GM23338 (cell line): ENCODE measurements at regions not wholly inside any gene's neighbourhood (a gene's known extent, or its start where the extent isn't known, plus 50 kb on each side); places are given as distances from the start of the nearest gene placed in this dataset.
"Not testable (repeated sequence)": the region's sequence is repeated elsewhere in the genome, so short reads cannot be mapped to it uniquely, and the experiment has no call there.

Experiments used
- ATAC-seq: fragments of 200-7000 bp; cut with Tn5 transposase; 3 replicates; pipeline ENCODE4 v1.9.1; 2020
- DNase-seq: peaks from one replicate; pipeline ENCODE4 v3.0.0-alpha.2; 2015; ENCODE audit warnings: low spot score
- H2AFZ ChIP-seq: fragments of 200-600 bp; sonication (generic); 2 replicates; pipeline ENCODE4 v1.8.0; 2016; ENCODE audit warnings: antibody characterized with exemption, mild to moderate bottlenecking, moderate library complexity
- H3F3A ChIP-seq: fragments of 200-600 bp; sonication (generic); replicated peaks from 2 replicates; pipeline ENCODE4 v1.8.0; 2017; ENCODE audit warnings: antibody characterized with exemption, mixed run types, low read depth
- H3K27ac ChIP-seq: fragments of 200-600 bp; sonication (generic); 2 replicates; pipeline ENCODE4 v1.6.1; 2016; ENCODE audit warnings: low read depth
- H3K27me3 ChIP-seq: fragments of 200-600 bp; sonication (generic); 2 replicates; pipeline ENCODE4 v1.8.0; 2016; ENCODE audit warnings: mild to moderate bottlenecking, mixed run types, moderate library complexity; ENCODE audit not compliant: insufficient read depth
- H3K36me3 ChIP-seq: fragments of 200-600 bp; sonication (generic); 2 replicates; pipeline ENCODE4 v1.8.0; 2016; ENCODE audit warnings: mild to moderate bottlenecking; ENCODE audit not compliant: insufficient read depth
- H3K4me1 ChIP-seq: fragments of 200-600 bp; sonication (generic); 2 replicates; pipeline ENCODE4 v1.8.0; 2016; ENCODE audit warnings: mild to moderate bottlenecking, moderate library complexity; ENCODE audit not compliant: insufficient read depth
- H3K4me2 ChIP-seq: fragments of 200-600 bp; sonication (generic); 2 replicates; pipeline ENCODE4 v1.7.1; 2017; ENCODE audit warnings: mixed run types
- H3K4me3 ChIP-seq: fragments of 200-600 bp; sonication (generic); 2 replicates; pipeline ENCODE4 v1.6.1; 2016; ENCODE audit warnings: mixed run types
- H3K79me2 ChIP-seq: fragments of 200-600 bp; sonication (generic); replicated peaks from 2 replicates; pipeline ENCODE4 v1.8.0; 2017; ENCODE audit warnings: mild to moderate bottlenecking; ENCODE audit not compliant: insufficient read depth
- H3K9me2 ChIP-seq: fragments of 200-600 bp; sonication (generic); 2 replicates; pipeline ENCODE4 v1.8.0; 2017; ENCODE audit not compliant: insufficient read depth
- H4K20me1 ChIP-seq: fragments of 200-600 bp; sonication (generic); replicated peaks from 2 replicates; pipeline ENCODE4 v1.8.0; 2017; ENCODE audit warnings: mild to moderate bottlenecking; ENCODE audit not compliant: insufficient read depth
- H3K27ac Mint-ChIP-seq: 2 replicates; pipeline ENCODE4 v1.8.0; 2020; ENCODE audit warnings: inconsistent platforms, mild to moderate bottlenecking, moderate library complexity, mixed read lengths
- H3K27me3 Mint-ChIP-seq: 3 replicates; pipeline ENCODE4 v1.8.0; 2022; ENCODE audit warnings: low read depth, mild to moderate bottlenecking, moderate library complexity, mixed read lengths, inconsistent platforms; ENCODE audit not compliant: insufficient read depth, poor library complexity
- H3K36me3 Mint-ChIP-seq: 3 replicates; pipeline ENCODE4 v1.8.0; 2021; ENCODE audit warnings: low read depth, mild to moderate bottlenecking, inconsistent platforms, moderate library complexity, mixed read lengths
- H3K4me1 Mint-ChIP-seq: 3 replicates; pipeline ENCODE4 v1.8.0; 2020; ENCODE audit warnings: mild to moderate bottlenecking, inconsistent platforms, mixed read lengths
- H3K4me3 Mint-ChIP-seq: 3 replicates; pipeline ENCODE4 v1.8.0; 2021; ENCODE audit warnings: moderate library complexity, mild to moderate bottlenecking, inconsistent platforms, mixed read lengths
- H3K9me3 Mint-ChIP-seq: 3 replicates; pipeline ENCODE4 v1.8.0; 2020; ENCODE audit warnings: moderate library complexity, mild to moderate bottlenecking, inconsistent platforms, mixed read lengths
- EZH2 ChIP-seq: fragments of 200-600 bp; sonication (generic); IDR thresholded peaks from one replicate; pipeline ENCODE4 v1.8.0; 2017; ENCODE audit warnings: antibody characterized with exemption, mild to moderate bottlenecking, low read depth; ENCODE audit not compliant: unreplicated experiment
- EZH2phosphoT487 ChIP-seq: fragments of 200-600 bp; sonication (generic); IDR thresholded peaks from one replicate; pipeline ENCODE4 v1.8.1; 2018; ENCODE audit warnings: antibody characterized with exemption; ENCODE audit not compliant: unreplicated experiment
- JUNB ChIP-seq: IDR thresholded peaks from one replicate; pipeline ENCODE4 v1.6.1; 2016; ENCODE audit warnings: antibody characterized with exemption; ENCODE audit not compliant: unreplicated experiment
- POLR2AphosphoS5 ChIP-seq: IDR thresholded peaks from 2 replicates; pipeline ENCODE4 v1.6.1; 2016; ENCODE audit warnings: antibody characterized with exemption, low read depth
- REST ChIP-seq: IDR thresholded peaks from one replicate; pipeline ENCODE4 v1.6.1; 2018; ENCODE audit warnings: antibody characterized with exemption; ENCODE audit not compliant: unreplicated experiment
- STAT1 ChIP-seq: IDR thresholded peaks from one replicate; pipeline ENCODE4 v1.6.1; 2016; ENCODE audit warnings: antibody characterized with exemption; ENCODE audit not compliant: unreplicated experiment
- ZNF114 ChIP-seq: fragments of 250-450 bp; sonication (Bioruptor Pico); IDR thresholded peaks from 2 replicates; pipeline ENCODE4 v1.5.0; 2020; ENCODE audit warnings: mild to moderate bottlenecking, moderate library complexity
- ZNF331 ChIP-seq: fragments of 250-450 bp; sonication (Bioruptor Pico); IDR thresholded peaks from 2 replicates; pipeline ENCODE4 v1.5.0; 2020; ENCODE audit warnings: low read depth, mild to moderate bottlenecking, moderate library complexity
- TF ChIP-seq, protein P1 (sequence below), 2 experiments: fragments of 200-600 bp in 1 of 2; sonication (generic) in 1 of 2; conservative IDR thresholded peaks; 2 replicates each; pipeline versions ENCODE4 v1.5.1 to v1.6.1; 2016 to 2017; ENCODE audit warnings: antibody characterized with exemption in 2 of 2, low read depth in 2 of 2, mild to moderate bottlenecking in 2 of 2, moderate library complexity in 1 of 2
- TF ChIP-seq, protein P2 (sequence below): fragments of 250-450 bp; sonication (Bioruptor Pico); IDR thresholded peaks from 2 replicates; pipeline ENCODE4 v1.5.0; 2020; ENCODE audit warnings: mild to moderate bottlenecking, moderate library complexity

DNA sequence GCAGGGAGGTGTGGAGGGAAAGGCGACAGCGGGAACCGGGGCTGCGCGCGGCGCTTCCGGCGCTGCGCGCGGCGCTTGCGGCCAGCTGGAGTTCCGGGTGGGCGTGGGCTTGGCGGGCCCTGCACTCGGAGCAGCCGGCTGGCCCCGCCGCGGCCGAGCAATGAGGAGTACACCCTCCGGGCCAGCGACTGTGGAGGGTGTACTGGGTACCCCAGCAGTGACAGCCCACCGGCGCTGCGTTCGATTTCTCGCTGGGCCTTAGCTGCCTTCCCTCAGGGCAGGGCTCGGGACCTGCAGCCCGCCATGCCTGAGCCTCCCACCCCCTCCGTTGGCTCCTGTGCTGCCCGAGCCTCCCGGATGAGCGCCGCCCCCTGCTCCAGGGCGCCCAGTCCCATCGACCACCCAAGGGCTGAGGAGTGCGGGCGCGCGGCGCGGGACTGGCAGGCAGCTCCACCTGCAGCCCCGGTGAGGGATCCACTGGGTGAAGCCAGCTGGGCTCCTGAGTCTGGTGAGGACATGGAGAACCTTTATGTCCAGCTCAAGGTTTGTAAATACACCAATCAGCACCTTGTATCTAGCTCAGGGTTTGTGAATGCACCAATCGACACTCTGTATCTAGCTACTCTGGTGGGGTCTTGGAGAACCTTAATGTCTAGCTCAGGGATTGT is 444.0 kb downstream of the PRDM9 start:
- ATAC-seq (peak; percentile 83), DNase-seq (peak; percentile 55)
- peaks cover 12% of the 10 kb centered on the region; the same call in 2 of the 3 replicates for H3K9me3 Mint-ChIP-seq

DNA sequence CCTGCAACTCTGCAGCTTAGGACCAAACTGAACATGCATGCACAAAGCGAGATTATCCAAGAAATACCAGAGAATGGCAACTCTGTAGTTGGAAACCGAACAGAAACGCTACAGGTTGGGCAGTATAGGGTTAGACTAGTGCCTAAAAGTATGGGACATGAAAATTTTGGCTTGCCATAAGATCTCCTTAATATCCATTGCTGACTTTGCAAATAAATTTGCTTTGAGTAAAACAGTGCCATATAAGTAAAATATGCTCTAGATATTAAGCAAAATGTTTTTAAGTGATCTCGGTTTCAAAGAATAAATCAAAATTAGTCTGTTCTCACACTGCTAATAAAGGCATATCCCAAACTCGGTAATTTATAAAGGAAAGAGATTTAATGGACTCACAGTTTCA is 456.0 kb downstream of the PRDM9 start:
- Histone ChIP-seq H3K27me3 (no peaks in the 10 kb centered on the region), H3K27ac (no peak overlapping the region), H3K79me2 (no peaks in the 10 kb centered on the region), H2AFZ (no peak overlapping the region), H3K4me2 (no peak overlapping the region), H3K4me1 (no peaks in the 10 kb centered on the region), H3K36me3 (no peaks in the 10 kb centered on the region), H3F3A (no peaks in the 10 kb centered on the region), H4K20me1 (no peaks in the 10 kb centered on the region), H3K4me3 (no peak overlapping the region), H3K9me2 (peaks cover 5% of the 10 kb centered on the region; the same call in 1 of the 2 replicates)
- H3K27me3 Mint-ChIP-seq, result no peaks in the 10 kb centered on the region
- H3K4me3 Mint-ChIP-seq, result no peak overlapping the region
- H3K4me1 Mint-ChIP-seq, result no peaks in the 10 kb centered on the region
- DNase-seq (no peak), ATAC-seq (no peak)
- TF ChIP-seq POLR2AphosphoS5 (no peak), STAT1 (no peak), EZH2 (no peak), ZNF331 (CRISPR knock-in tag) (no peak), EZH2phosphoT487 (no peak), ZNF114 (CRISPR knock-in tag) (no peak), JUNB (no peak), REST (no peak)
- TF ChIP-seq, protein P1, sequence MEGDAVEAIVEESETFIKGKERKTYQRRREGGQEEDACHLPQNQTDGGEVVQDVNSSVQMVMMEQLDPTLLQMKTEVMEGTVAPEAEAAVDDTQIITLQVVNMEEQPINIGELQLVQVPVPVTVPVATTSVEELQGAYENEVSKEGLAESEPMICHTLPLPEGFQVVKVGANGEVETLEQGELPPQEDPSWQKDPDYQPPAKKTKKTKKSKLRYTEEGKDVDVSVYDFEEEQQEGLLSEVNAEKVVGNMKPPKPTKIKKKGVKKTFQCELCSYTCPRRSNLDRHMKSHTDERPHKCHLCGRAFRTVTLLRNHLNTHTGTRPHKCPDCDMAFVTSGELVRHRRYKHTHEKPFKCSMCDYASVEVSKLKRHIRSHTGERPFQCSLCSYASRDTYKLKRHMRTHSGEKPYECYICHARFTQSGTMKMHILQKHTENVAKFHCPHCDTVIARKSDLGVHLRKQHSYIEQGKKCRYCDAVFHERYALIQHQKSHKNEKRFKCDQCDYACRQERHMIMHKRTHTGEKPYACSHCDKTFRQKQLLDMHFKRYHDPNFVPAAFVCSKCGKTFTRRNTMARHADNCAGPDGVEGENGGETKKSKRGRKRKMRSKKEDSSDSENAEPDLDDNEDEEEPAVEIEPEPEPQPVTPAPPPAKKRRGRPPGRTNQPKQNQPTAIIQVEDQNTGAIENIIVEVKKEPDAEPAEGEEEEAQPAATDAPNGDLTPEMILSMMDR (conservative IDR thresholded peaks at IDR 0.05; ENCODE audit: low read depth in 2 of 2), result no peak
- TF ChIP-seq, protein P2, sequence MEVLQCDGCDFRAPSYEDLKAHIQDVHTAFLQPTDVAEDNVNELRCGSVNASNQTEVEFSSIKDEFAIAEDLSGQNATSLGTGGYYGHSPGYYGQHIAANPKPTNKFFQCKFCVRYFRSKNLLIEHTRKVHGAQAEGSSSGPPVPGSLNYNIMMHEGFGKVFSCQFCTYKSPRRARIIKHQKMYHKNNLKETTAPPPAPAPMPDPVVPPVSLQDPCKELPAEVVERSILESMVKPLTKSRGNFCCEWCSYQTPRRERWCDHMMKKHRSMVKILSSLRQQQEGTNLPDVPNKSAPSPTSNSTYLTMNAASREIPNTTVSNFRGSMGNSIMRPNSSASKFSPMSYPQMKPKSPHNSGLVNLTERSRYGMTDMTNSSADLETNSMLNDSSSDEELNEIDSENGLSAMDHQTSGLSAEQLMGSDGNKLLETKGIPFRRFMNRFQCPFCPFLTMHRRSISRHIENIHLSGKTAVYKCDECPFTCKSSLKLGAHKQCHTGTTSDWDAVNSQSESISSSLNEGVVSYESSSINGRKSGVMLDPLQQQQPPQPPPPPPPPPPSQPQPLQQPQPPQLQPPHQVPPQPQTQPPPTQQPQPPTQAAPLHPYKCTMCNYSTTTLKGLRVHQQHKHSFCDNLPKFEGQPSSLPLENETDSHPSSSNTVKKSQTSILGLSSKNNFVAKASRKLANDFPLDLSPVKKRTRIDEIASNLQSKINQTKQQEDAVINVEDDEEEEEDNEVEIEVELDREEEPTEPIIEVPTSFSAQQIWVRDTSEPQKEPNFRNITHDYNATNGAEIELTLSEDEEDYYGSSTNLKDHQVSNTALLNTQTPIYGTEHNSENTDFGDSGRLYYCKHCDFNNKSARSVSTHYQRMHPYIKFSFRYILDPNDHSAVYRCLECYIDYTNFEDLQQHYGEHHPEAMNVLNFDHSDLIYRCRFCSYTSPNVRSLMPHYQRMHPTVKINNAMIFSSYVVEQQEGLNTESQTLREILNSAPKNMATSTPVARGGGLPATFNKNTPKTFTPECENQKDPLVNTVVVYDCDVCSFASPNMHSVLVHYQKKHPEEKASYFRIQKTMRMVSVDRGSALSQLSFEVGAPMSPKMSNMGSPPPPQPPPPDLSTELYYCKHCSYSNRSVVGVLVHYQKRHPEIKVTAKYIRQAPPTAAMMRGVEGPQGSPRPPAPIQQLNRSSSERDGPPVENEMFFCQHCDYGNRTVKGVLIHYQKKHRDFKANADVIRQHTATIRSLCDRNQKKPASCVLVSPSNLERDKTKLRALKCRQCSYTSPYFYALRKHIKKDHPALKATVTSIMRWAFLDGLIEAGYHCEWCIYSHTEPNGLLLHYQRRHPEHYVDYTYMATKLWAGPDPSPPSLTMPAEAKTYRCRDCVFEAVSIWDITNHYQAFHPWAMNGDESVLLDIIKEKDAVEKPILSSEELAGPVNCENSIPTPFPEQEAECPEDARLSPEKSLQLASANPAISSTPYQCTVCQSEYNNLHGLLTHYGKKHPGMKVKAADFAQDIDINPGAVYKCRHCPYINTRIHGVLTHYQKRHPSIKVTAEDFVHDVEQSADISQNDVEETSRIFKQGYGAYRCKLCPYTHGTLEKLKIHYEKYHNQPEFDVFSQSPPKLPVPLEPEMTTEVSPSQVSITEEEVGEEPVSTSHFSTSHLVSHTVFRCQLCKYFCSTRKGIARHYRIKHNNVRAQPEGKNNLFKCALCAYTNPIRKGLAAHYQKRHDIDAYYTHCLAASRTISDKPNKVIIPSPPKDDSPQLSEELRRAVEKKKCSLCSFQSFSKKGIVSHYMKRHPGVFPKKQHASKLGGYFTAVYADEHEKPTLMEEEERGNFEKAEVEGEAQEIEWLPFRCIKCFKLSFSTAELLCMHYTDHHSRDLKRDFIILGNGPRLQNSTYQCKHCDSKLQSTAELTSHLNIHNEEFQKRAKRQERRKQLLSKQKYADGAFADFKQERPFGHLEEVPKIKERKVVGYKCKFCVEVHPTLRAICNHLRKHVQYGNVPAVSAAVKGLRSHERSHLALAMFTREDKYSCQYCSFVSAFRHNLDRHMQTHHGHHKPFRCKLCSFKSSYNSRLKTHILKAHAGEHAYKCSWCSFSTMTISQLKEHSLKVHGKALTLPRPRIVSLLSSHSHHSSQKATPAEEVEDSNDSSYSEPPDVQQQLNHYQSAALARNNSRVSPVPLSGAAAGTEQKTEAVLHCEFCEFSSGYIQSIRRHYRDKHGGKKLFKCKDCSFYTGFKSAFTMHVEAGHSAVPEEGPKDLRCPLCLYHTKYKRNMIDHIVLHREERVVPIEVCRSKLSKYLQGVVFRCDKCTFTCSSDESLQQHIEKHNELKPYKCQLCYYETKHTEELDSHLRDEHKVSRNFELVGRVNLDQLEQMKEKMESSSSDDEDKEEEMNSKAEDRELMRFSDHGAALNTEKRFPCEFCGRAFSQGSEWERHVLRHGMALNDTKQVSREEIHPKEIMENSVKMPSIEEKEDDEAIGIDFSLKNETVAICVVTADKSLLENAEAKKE (CRISPR knock-in tag), result no peak
- no peak overlapping the region for H3K27ac Mint-ChIP-seq
- H3K9me3 Mint-ChIP-seq, result 0 out of 3 replicates have a peak, but pooled peaks cover 3% of the 10 kb centered on the region
- no peaks in the 10 kb centered on the region for H3K36me3 Mint-ChIP-seq

More for the DNA sequence above, 444.0 kb downstream of the PRDM9 start:
- H3K4me1 Mint-ChIP-seq, H3K27me3 ChIP-seq, H3K4me3 Mint-ChIP-seq, H3F3A ChIP-seq, H3K9me2 ChIP-seq, H3K27ac Mint-ChIP-seq, H3K4me1 ChIP-seq, H3K36me3 ChIP-seq, H4K20me1 ChIP-seq, H3K27me3 Mint-ChIP-seq, H3K27ac ChIP-seq: not testable (repeated sequence)
- peak; percentile 51 for TF ChIP-seq POLR2AphosphoS5
- Histone ChIP-seq H3K79me2 (peaks cover 35% of the 10 kb centered on the region), H3K4me2 (peak overlapping the region; percentile 76), H2AFZ (peak overlapping the region; percentile 82; the same call in 1 of the 2 replicates), H3K4me3 (peak overlapping the region; percentile 66)
- H3K36me3 Mint-ChIP-seq, result peaks cover 11% of the 10 kb centered on the region
